ENCODE measurements at regions not wholly inside any gene's neighbourhood (a gene's known extent, or its start where the extent isn't known, plus 50 kb on each side); places are given as distances from the start of the nearest gene placed in this dataset.

- Histone ChIP-seq H4K91ac (ENCODE audit: insufficient read length, low read depth, low read length) (no peak overlapping the region), H2AFZ (ENCODE audit: low read length) (no peak overlapping the region), H4K5ac (ENCODE audit: insufficient read length, low read depth, low read length) (no peak overlapping the region), H3K9ac (ENCODE audit: extremely low read depth, insufficient read length, low read length) (no peak overlapping the region), H2BK20ac (ENCODE audit: low read depth, low read length, poor library complexity, severe bottlenecking) (no peak overlapping the region), H4K8ac (replicated peaks; ENCODE audit: insufficient read length, low read depth, low read length) (no peak overlapping the region), H3K79me1 (ENCODE audit: insufficient read depth, low read depth, low read length, poor library complexity, severe bottlenecking) (no peaks in the 10 kb centered on the region), H3K14ac (ENCODE audit: insufficient read depth, low read length) (no peak overlapping the region), H4K20me1 (ENCODE audit: control insufficient read depth, insufficient read depth, insufficient read length) (no peaks in the 10 kb centered on the region), H3K4ac (ENCODE audit: low read depth, low read length) (no peak overlapping the region), H3K9me3 (ENCODE audit: control insufficient read depth, low read depth, low read length) (no peaks in the 10 kb centered on the region), H3K4me1 (ENCODE audit: insufficient read depth, low read length) (no peaks in the 10 kb centered on the region; the same call in 1 of the 2 replicates), H2BK15ac (ENCODE audit: low read depth, low read length) (no peak overlapping the region), H3K4me2 (ENCODE audit: insufficient read depth, insufficient read length, low read length) (no peak overlapping the region), H2BK5ac (ENCODE audit: insufficient read length, low read length) (no peak overlapping the region), H3K79me2 (ENCODE audit: insufficient read depth, low read length) (no peaks in the 10 kb centered on the region), H3K23ac (ENCODE audit: insufficient read length, low read depth, low read length) (no peak overlapping the region), H3T11ph (ENCODE audit: low read length) (no peak overlapping the region), H3K27ac (ENCODE audit: insufficient read length, low read depth, low read length) (no peak overlapping the region), H3K27me3 (ENCODE audit: insufficient read depth, low read length) (no peaks in the 10 kb centered on the region), H2BK12ac (ENCODE audit: insufficient read length, low read depth, low read length) (no peak overlapping the region), H3K23me2 (ENCODE audit: insufficient read length, low read depth, low read length, poor library complexity, severe bottlenecking) (no peaks in the 10 kb centered on the region), H3K18ac (ENCODE audit: insufficient read length, low read depth, low read length) (no peak overlapping the region), H2AK5ac (ENCODE audit: insufficient read length, low read length) (no peak overlapping the region), H2BK120ac (ENCODE audit: low read depth, low read length, poor library complexity, severe bottlenecking) (no peak overlapping the region), H3K56ac (ENCODE audit: insufficient read length, low read depth, low read length) (no peak overlapping the region)
- Mint-ChIP-seq H3K9me3 (no peaks in the 10 kb centered on the region), H3K4me3 (no peak overlapping the region), H3K27me3 (ENCODE audit: low read depth) (peaks cover 10% of the 10 kb centered on the region), H3K27ac (no peak overlapping the region), H3K4me1 (peaks cover 16 to 27% of the 10 kb centered on the region in 2 experiments), H3K36me3 (ENCODE audit: insufficient read depth in 1 of 3, low read depth in 3 of 3) (no peaks in the 10 kb centered on the region)
- DNase-seq, result no peak
- no peak for TF ChIP-seq CTCF (conservative IDR thresholded peaks at IDR 0.05)
- no CpG with 5 or more reads among the region's 8 CpGs for WGBS (ENCODE audit: extremely low coverage, insufficient read length, low lambda C conversion rate)
These were observed 150.4 kb upstream of the SLC1A4 start for GRCh38 chr2:64838817-64839216.

Measured in H9 (cell line).